ENCODE measurements at regions not wholly inside any gene's neighbourhood (a gene's known extent, or its start where the extent isn't known, plus 50 kb on each side); places are given as distances from the start of the nearest gene placed in this dataset.

DNA sequence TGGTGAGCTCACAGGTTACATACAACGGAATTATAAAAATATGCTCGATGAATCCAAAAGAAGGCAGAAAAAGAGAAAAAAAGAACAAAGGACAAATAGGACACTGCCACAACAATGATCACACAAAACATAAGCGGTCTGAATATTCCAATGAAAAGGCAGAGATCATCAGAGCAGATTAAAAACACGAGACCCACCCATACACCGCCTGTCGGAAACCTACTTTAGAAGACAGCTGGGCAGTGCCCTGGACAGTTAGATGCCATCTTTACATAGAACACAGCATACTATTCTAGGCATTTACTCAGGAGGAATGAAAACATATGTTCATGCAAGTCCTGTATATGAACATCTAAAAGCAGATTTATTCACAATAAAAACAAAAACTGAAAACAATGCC, 204.1 kb downstream of the TTLL2 start:
- TF ChIP-seq POLR2AphosphoS5 (IDR thresholded peaks at IDR 0.05; ENCODE audit: low read depth, low read length), result no peak
- TF ChIP-seq, protein P1, sequence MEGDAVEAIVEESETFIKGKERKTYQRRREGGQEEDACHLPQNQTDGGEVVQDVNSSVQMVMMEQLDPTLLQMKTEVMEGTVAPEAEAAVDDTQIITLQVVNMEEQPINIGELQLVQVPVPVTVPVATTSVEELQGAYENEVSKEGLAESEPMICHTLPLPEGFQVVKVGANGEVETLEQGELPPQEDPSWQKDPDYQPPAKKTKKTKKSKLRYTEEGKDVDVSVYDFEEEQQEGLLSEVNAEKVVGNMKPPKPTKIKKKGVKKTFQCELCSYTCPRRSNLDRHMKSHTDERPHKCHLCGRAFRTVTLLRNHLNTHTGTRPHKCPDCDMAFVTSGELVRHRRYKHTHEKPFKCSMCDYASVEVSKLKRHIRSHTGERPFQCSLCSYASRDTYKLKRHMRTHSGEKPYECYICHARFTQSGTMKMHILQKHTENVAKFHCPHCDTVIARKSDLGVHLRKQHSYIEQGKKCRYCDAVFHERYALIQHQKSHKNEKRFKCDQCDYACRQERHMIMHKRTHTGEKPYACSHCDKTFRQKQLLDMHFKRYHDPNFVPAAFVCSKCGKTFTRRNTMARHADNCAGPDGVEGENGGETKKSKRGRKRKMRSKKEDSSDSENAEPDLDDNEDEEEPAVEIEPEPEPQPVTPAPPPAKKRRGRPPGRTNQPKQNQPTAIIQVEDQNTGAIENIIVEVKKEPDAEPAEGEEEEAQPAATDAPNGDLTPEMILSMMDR (IDR thresholded peaks at IDR 0.05 in 2 of 3, conservative IDR thresholded peaks at IDR 0.05 in 1 of 3; ENCODE audit: borderline replicate concordance in 1 of 3, insufficient read depth in 1 of 3, low read depth in 2 of 3, low read length in 2 of 3), result no peak
- TF ChIP-seq, protein P2, sequence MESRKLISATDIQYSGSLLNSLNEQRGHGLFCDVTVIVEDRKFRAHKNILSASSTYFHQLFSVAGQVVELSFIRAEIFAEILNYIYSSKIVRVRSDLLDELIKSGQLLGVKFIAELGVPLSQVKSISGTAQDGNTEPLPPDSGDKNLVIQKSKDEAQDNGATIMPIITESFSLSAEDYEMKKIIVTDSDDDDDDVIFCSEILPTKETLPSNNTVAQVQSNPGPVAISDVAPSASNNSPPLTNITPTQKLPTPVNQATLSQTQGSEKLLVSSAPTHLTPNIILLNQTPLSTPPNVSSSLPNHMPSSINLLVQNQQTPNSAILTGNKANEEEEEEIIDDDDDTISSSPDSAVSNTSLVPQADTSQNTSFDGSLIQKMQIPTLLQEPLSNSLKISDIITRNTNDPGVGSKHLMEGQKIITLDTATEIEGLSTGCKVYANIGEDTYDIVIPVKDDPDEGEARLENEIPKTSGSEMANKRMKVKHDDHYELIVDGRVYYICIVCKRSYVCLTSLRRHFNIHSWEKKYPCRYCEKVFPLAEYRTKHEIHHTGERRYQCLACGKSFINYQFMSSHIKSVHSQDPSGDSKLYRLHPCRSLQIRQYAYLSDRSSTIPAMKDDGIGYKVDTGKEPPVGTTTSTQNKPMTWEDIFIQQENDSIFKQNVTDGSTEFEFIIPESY (IDR thresholded peaks at IDR 0.05; ENCODE audit: extremely low read depth, insufficient replicate concordance, low read length), result no peak
- no peak for TF ChIP-seq CEBPB (IDR thresholded peaks at IDR 0.05; ENCODE audit: low read depth)
- Histone ChIP-seq H3K4me1 (ENCODE audit: control insufficient read depth in 1 of 2, insufficient read depth in 2 of 2, low read length in 2 of 2) (no peaks in the 10 kb centered on the region), H3K9me2 (ENCODE audit: insufficient read depth) (no peaks in the 10 kb centered on the region), H3K4me2 (ENCODE audit: low read length) (no peak overlapping the region), H3K27me3 (ENCODE audit: insufficient read depth, low read length) (peaks cover 21% of the 10 kb centered on the region), H4K20me1 (ENCODE audit: insufficient read depth) (no peaks in the 10 kb centered on the region), H3K9me3 (ENCODE audit: control insufficient read depth in 1 of 2, insufficient read depth in 1 of 2, low read depth in 1 of 2, low read length in 2 of 2) (no peaks in the 10 kb centered on the region), H3K27ac (ENCODE audit: low read depth, low read length) (no peak overlapping the region), H3K36me3 (ENCODE audit: control insufficient read depth in 1 of 2, insufficient read depth in 2 of 2, low read length in 2 of 2) (no peaks in the 10 kb centered on the region), H3K4me3 (replicated peaks in 1 of 2; ENCODE audit: low read depth in 1 of 2, low read length in 2 of 2) (no peak overlapping the region), H3K9ac (ENCODE audit: low read length) (no peak overlapping the region), H3K79me2 (ENCODE audit: insufficient read depth, low read length) (no peaks in the 10 kb centered on the region), H2AFZ (ENCODE audit: low read depth, low read length, poor library complexity, severe bottlenecking) (no peak overlapping the region)
- ChIA-PET POLR2A (no interaction called here), RAD21 (ENCODE audit: low non-redundant PET in 1 of 2, low total read pairs in 2 of 2, uncharacterized antibody in 2 of 2, unreplicated experiment in 2 of 2) (no interaction called here), CTCF (interaction anchor here (0.6 kb wide), 1 partner anchor 14 kb away, joined by 3 read pairs; no protein-coding TSS in a partner anchor)
- ATAC-seq, result no peak
- no peak for DNase-seq (ENCODE audit: low read depth, low spot score)
- intact Hi-C loops (cut with micrococcal nuclease), result no loop called here
- no TSS peak for BruUV-seq (replicated peaks)

Data from HCT116 (cell line).